BE2C (cell line): ENCODE measurements at regions not wholly inside any gene's neighbourhood (a gene's known extent, or its start where the extent isn't known, plus 50 kb on each side); places are given as distances from the start of the nearest gene placed in this dataset.

ENCODE experiments used
- DNase-seq: peaks from one replicate; pipeline ENCODE4 v3.0.0-alpha.2; 2020
- H3K27me3 ChIP-seq: fragments of 250-450 bp; sonication (Bioruptor Pico); 2 replicates; pipeline ENCODE4 v1.5.1; 2020; ENCODE audit warnings: mild to moderate bottlenecking
- H3K36me3 ChIP-seq: fragments of 250-450 bp; sonication (Bioruptor Pico); 2 replicates; pipeline ENCODE4 v1.5.1; 2020; ENCODE audit warnings: mild to moderate bottlenecking
- H3K4me1 ChIP-seq: fragments of 250-450 bp; sonication (Bioruptor Pico); 2 replicates; pipeline ENCODE4 v1.5.1; 2020
- H3K4me3 ChIP-seq: 2 replicates; pipeline ENCODE4 v1.5.1; 2011; ENCODE audit warnings: low read depth, low read length
- H3K9me3 ChIP-seq: fragments of 250-450 bp; sonication (Bioruptor Pico); 2 replicates; pipeline ENCODE4 v1.5.1; 2020
- CTCF ChIP-seq: IDR thresholded peaks from 2 replicates; pipeline ENCODE4 v1.5.1; 2012; ENCODE audit warnings: mild to moderate bottlenecking, low read depth, low read length

GRCh38 chr18:76667603-76668002 lies 154.8 kb upstream of the ZNF236 start:
- TF ChIP-seq CTCF = no peak
- Histone ChIP-seq H3K27me3 (no peaks in the 10 kb centered on the region), H3K4me3 (no peak overlapping the region), H3K9me3 (no peaks in the 10 kb centered on the region), H3K4me1 (no peaks in the 10 kb centered on the region), H3K36me3 (no peaks in the 10 kb centered on the region)
- no peak for DNase-seq

- no peak for TF ChIP-seq CTCF
- no peak overlapping the region for H3K4me3 ChIP-seq
- H3K27me3 ChIP-seq = no peaks in the 10 kb centered on the region
- no peaks in the 10 kb centered on the region for H3K9me3 ChIP-seq
- DNase-seq = no peak
- H3K4me1 ChIP-seq = no peaks in the 10 kb centered on the region
- H3K36me3 ChIP-seq = no peaks in the 10 kb centered on the region
Observed at GRCh38 chr18:76662626-76663025, 159.7 kb upstream of the ZNF236 start.

GRCh38 chr18:76660571-76661192 lies 161.7 kb upstream of the ZNF236 start:
- no peak for TF ChIP-seq CTCF
- H3K9me3 ChIP-seq = no peaks in the 10 kb centered on the region
- H3K27me3 ChIP-seq = no peaks in the 10 kb centered on the region
- no peak for DNase-seq
- H3K4me3 ChIP-seq = no peak overlapping the region
- H3K36me3 ChIP-seq = no peaks in the 10 kb centered on the region
- peaks cover 8% of the 10 kb centered on the region; the same call in 1 of the 2 replicates for H3K4me1 ChIP-seq

GRCh38 chr18:76658627-76659026 lies 163.6 kb upstream of the ZNF516 start:
- DNase-seq = peak; percentile 19
- peak; percentile 37 for TF ChIP-seq CTCF
- H3K27me3 ChIP-seq = no peaks in the 10 kb centered on the region

GRCh38 chr18:76657911-76658470 lies 162.9 kb upstream of the ZNF516 start:
- H3K9me3 ChIP-seq = no peaks in the 10 kb centered on the region
- no peak overlapping the region for H3K4me3 ChIP-seq
- TF ChIP-seq CTCF = no peak
- H3K4me1 ChIP-seq = peaks cover 8% of the 10 kb centered on the region; the same call in 1 of the 2 replicates
- no peaks in the 10 kb centered on the region for H3K27me3 ChIP-seq
- no peak for DNase-seq
- H3K36me3 ChIP-seq = no peaks in the 10 kb centered on the region

More at GRCh38 chr18:76658627-76659026, 163.6 kb upstream of the ZNF516 start:
- Histone ChIP-seq H3K4me3 (no peak overlapping the region), H3K9me3 (no peaks in the 10 kb centered on the region), H3K36me3 (no peaks in the 10 kb centered on the region), H3K4me1 (peaks cover 8% of the 10 kb centered on the region; the same call in 1 of the 2 replicates)
